Colonic mucosa (tissue), 4 donors: ENCODE measurements at regions not wholly inside any gene's neighbourhood (a gene's known extent, or its start where the extent isn't known, plus 50 kb on each side); places are given as distances from the start of the nearest gene placed in this dataset.

Experiments
- DNase-seq: peaks from one replicate; pipeline ENCODE4 v3.0.0-alpha.2; 2020
- H3K27ac ChIP-seq: fragments of 200-600 bp; one replicate; pipeline ENCODE4 v1.8.0; 2021
- H3K27me3 ChIP-seq: fragments of 200-600 bp; one replicate; pipeline ENCODE4 v1.8.0; 2021
- H3K36me3 ChIP-seq: fragments of 200-600 bp; one replicate; pipeline ENCODE4 v1.8.0; 2021
- H3K4me1 ChIP-seq: fragments of 200-600 bp; one replicate; pipeline ENCODE4 v1.8.0; 2021; ENCODE audit warnings: mild to moderate bottlenecking
- H3K4me3 ChIP-seq: fragments of 200-600 bp; one replicate; pipeline ENCODE4 v1.8.0; 2021
- H3K9ac ChIP-seq, 2 donors: one replicate each; pipeline ENCODE4 v1.7.0; 2013; ENCODE audit warnings: control low read depth in 2 of 2, low read depth in 2 of 2, low read length in 2 of 2
- H3K9me3 ChIP-seq: fragments of 200-600 bp; one replicate; pipeline ENCODE4 v1.8.0; 2021
- intact Hi-C: fragments of 100-400 bp; cut with DNase I; formaldehyde crosslinking; loops from one replicate; pipeline ENCODE4 v1.14.1; 2022
- TF ChIP-seq, protein P1 (sequence below): fragments of 200-600 bp; IDR thresholded peaks from one replicate; pipeline ENCODE4 v1.8.0; 2022; ENCODE audit warnings: antibody characterized with exemption, mild to moderate bottlenecking
- donor health status: healthy.
- donor health status: DM: no; HTN: no; CAD: no.
- donor health status: DM: no; HTN: no; CAD: no.

DNA sequence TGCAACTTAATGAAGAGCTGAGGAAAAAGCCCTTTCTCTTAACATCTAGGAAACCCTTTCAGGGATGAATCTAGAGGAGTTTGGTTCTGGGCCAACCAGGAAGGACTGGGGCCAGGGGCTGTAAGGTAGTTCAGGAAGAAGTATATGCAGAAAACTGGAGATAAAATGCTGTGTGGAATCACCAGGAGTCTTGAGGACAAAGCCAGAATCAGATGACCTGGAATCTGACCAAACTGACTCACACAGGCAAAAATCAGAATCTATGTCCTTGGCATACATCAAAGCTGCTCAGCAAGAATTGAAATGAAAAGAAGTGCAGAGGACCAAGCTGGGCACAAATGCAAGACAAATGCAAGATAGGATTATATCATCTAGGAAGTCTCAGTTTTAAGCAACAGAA, 59.4 kb upstream of the ATP2C1 start:
- H3K36me3 ChIP-seq: no peaks in the 10 kb centered on the region
- no peaks in the 10 kb centered on the region for H3K27me3 ChIP-seq
- DNase-seq: no peak
- intact Hi-C loops: no loop called here
- H3K4me3 ChIP-seq: no peak overlapping the region
- H3K9ac ChIP-seq: no peak overlapping the region
- no peaks in the 10 kb centered on the region for H3K9me3 ChIP-seq
- TF ChIP-seq, protein P1, sequence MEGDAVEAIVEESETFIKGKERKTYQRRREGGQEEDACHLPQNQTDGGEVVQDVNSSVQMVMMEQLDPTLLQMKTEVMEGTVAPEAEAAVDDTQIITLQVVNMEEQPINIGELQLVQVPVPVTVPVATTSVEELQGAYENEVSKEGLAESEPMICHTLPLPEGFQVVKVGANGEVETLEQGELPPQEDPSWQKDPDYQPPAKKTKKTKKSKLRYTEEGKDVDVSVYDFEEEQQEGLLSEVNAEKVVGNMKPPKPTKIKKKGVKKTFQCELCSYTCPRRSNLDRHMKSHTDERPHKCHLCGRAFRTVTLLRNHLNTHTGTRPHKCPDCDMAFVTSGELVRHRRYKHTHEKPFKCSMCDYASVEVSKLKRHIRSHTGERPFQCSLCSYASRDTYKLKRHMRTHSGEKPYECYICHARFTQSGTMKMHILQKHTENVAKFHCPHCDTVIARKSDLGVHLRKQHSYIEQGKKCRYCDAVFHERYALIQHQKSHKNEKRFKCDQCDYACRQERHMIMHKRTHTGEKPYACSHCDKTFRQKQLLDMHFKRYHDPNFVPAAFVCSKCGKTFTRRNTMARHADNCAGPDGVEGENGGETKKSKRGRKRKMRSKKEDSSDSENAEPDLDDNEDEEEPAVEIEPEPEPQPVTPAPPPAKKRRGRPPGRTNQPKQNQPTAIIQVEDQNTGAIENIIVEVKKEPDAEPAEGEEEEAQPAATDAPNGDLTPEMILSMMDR: no peak
- no peak overlapping the region for H3K27ac ChIP-seq
- no peaks in the 10 kb centered on the region for H3K4me1 ChIP-seq

DNA sequence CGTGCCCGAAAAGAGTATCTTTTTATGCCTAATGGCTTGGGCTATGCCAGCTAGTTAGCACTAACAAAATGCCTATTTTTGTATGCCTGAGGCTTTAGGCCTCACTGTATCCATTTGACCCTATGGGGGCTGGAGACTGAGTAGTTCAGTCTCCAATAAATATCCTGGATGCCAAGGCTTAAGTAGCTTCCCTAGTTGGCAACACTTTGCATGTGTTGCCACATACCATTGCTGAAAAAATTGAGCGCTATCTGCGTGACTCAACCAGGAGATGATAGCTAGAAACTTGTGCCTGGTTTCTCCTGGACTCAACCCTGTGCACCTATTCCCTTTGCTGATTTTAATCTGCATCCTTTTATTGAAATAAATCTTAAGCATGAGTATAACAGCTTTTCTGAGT, 58.4 kb upstream of the ATP2C1 start:
- Histone ChIP-seq H3K9ac (no peak overlapping the region), H3K36me3 (no peaks in the 10 kb centered on the region), H3K9me3 (no peaks in the 10 kb centered on the region), H3K27me3 (no peaks in the 10 kb centered on the region), H3K27ac (no peak overlapping the region), H3K4me1 (no peaks in the 10 kb centered on the region), H3K4me3 (no peak overlapping the region)
- no peak for DNase-seq
- TF ChIP-seq, protein P1: no peak
- intact Hi-C loops: no loop called here

DNA sequence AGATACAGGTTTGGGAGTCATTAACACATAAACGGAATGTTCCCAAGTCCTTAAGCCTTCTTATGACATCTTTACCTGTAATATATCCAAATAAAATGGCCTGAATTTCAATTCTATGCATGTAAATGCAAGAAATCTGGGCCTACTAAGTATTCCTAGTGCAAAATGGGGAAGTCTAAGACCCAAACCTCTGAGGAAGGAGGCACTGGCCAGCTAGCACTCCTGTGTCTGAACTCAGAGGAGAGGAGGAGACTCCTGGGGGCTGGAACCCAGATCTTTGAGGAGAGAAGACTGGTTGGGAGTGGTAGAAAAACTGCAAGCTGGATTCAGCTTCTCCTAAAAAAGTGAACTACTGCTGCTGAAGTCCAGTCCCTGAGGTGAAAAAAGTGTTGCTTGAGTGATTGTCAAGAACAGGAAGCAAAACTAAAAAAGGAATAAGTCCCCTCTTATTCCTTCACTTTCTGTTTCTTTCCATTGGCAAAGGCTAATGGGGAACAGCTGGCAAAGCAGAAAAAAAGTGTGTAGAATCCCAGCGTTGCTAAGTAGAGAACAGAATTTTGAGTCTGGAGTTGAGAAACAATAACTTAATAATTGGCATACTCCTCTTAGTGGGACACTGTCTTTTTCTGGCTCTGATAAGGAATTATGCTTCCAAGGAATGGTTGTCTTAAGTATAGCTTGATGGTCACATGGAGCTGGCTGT, 54.8 kb upstream of the ATP2C1 start:
- Histone ChIP-seq H3K4me3 (no peak overlapping the region), H3K27me3 (no peaks in the 10 kb centered on the region), H3K36me3 (no peaks in the 10 kb centered on the region), H3K9me3 (no peaks in the 10 kb centered on the region), H3K4me1 (no peaks in the 10 kb centered on the region), H3K27ac (no peak overlapping the region), H3K9ac (no peak overlapping the region)
- DNase-seq: no peak
- intact Hi-C loops: no loop called here
- TF ChIP-seq, protein P1: no peak

DNA sequence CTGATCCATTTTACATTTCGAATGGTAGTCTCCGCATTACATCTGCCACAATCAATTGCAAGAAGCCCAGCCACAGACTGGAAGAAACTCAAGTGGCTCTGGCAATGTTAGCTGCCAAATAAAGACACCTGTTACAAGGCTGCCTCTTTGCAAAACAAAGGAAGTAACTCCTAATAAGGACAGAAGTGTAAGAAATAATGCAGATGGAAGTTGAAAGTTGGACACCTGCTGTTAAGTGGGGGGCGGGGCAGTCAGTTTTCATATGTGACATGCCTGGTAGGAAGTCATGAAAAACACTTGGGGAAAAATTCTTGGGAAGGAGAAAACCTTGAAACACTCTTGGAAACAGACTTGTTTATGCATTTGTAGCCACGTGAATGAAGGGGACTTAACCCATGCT, 54.1 kb upstream of the ATP2C1 start:
- Histone ChIP-seq H3K27ac (no peak overlapping the region), H3K36me3 (no peaks in the 10 kb centered on the region), H3K9me3 (no peaks in the 10 kb centered on the region), H3K4me1 (no peaks in the 10 kb centered on the region), H3K9ac (no peak overlapping the region), H3K27me3 (no peaks in the 10 kb centered on the region), H3K4me3 (no peak overlapping the region)
- intact Hi-C loops: no loop called here
- TF ChIP-seq, protein P1: no peak
- DNase-seq: no peak

DNA sequence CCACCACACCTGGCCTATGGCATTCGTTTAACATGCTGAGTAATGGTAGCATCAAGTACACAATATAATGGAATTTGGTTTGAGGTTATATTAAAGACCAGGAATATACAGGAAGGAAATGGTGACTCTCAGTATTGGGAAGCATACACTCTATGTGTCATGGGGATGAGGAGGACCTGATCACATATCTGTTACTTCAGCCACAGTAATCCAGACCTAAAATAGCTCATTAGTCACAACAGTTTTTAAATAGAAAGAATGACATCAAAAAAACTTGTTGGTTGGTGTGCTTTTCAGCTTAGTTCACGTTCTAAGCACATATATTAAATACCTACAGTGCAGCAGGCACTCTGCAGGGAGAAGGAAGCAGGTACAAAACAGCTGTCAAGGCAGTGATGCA, 52.5 kb upstream of the ATP2C1 start:
- H3K27me3 ChIP-seq: no peaks in the 10 kb centered on the region
- TF ChIP-seq, protein P1: no peak
- H3K4me3 ChIP-seq: no peak overlapping the region

More for the DNA sequence above, 52.5 kb upstream of the ATP2C1 start:
- Histone ChIP-seq H3K36me3 (no peaks in the 10 kb centered on the region), H3K9ac (no peak overlapping the region), H3K4me1 (no peaks in the 10 kb centered on the region), H3K27ac (no peak overlapping the region), H3K9me3 (no peaks in the 10 kb centered on the region)
- no peak for DNase-seq
- intact Hi-C loops: no loop called here
